Naive thymus-derived CD8-positive, alpha-beta T cell (primary cell): ENCODE measurements at regions not wholly inside any gene's neighbourhood (a gene's known extent, or its start where the extent isn't known, plus 50 kb on each side); places are given as distances from the start of the nearest gene placed in this dataset.

Experiments used
- ATAC-seq, 2 donors: fragments of 150-1000 bp; cut with Tn5 transposase in 1 of 2; sonication (Bioruptor Pico), chemical (Tn5 transposase) in 1 of 2; 1 replicate in 1 of 2; 2 replicates in 1 of 2; pipeline ENCODE4 v1.10.0; 2021; ENCODE audit warnings: mild to moderate bottlenecking in 2 of 2, moderate library complexity in 2 of 2
- POLR2A ChIA-PET: fragments of 350-600 bp; sonication (Branson Sonifier 250); formaldehyde crosslinking; loops from one replicate; lab custom pipeline; 2021; ENCODE audit warnings: antibody characterized with exemption; lab: Charles Lee
- DNase-seq, 10 donors: peaks; one replicate each; pipeline versions ENCODE4 v3.0.0 to v3.0.0-alpha.2; 2020 to 2022
- H3K27ac Mint-ChIP-seq, 10 donors: one replicate each; pipeline ENCODE4 v1.8.0; 2020 to 2022; ENCODE audit warnings: mild to moderate bottlenecking in 10 of 10, mixed read lengths in 10 of 10, moderate library complexity in 4 of 10, inconsistent platforms in 1 of 10
- H3K27me3 Mint-ChIP-seq, 5 donors: one replicate each; pipeline ENCODE4 v1.8.0; 2021 to 2022; ENCODE audit warnings: mixed read lengths in 5 of 5
- H3K36me3 Mint-ChIP-seq, 3 donors: one replicate each; pipeline ENCODE4 v1.8.0; 2020 to 2022; ENCODE audit warnings: mixed read lengths in 3 of 3, mild to moderate bottlenecking in 2 of 3, inconsistent platforms in 1 of 3
- H3K4me1 Mint-ChIP-seq, 4 donors: one replicate each; pipeline ENCODE4 v1.8.0; 2021 to 2022; ENCODE audit warnings: mixed read lengths in 4 of 4
- H3K4me3 Mint-ChIP-seq, 10 donors: one replicate each; pipeline ENCODE4 v1.8.0; 2020 to 2022; ENCODE audit warnings: mild to moderate bottlenecking in 10 of 10, mixed read lengths in 10 of 10, moderate library complexity in 6 of 10, inconsistent platforms in 1 of 10
- H3K9me3 Mint-ChIP-seq, 9 donors: one replicate each; pipeline ENCODE4 v1.8.0; 2020 to 2022; ENCODE audit warnings: mixed read lengths in 9 of 9, mild to moderate bottlenecking in 3 of 9, inconsistent platforms in 1 of 9, moderate library complexity in 1 of 9

DNA sequence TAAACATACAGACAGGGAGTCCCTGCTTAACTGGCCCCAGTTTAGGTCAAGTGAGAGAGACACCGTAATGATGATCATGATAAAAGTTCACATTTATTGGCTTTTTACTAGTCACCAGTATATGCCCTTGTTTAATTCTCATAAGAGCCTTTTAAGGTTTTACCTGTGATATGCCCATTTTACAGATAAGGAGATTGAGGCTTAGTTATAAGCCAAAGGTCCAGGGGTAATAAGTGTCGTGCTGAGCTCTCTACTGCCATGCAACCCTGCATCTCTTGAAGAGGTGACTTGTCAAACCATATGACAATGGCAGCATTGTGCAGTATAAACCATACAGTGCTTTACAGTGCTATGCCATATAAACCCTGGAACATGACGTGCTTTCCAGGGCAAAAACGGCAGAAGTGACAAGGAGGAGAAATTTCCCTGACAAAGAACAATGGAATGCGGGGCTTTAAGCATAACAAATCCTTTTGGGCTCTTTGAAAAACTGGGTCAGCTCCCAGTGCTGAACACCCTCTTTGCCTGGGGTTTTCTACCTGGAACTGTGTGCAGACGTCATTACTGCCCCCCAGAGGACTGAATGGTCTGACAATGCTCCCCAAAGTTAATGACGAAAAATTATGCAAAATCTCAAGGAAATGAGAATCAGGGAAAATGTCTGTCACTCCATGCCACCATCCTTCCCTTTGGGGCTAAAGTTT, 59.7 kb upstream of the C14orf132 start:
- Mint-ChIP-seq H3K9me3 (peaks cover 0 to 2% (median 0%) of the 10 kb centered on the region in 9 donors), H3K27ac (no peak overlapping the region), H3K36me3 (no peaks in the 10 kb centered on the region), H3K4me1 (peaks cover 0 to 2% (median 0%) of the 10 kb centered on the region in 4 donors), H3K27me3 (peaks cover 19 to 35% (median 28%) of the 10 kb centered on the region in 5 donors), H3K4me3 (no peak overlapping the region)
- no peak for DNase-seq
- ATAC-seq, result no peak
- POLR2A ChIA-PET, result no interaction called here

GRCh38 chr14:95980402-95980801, 58.8 kb upstream of the C14orf132 start:
- POLR2A ChIA-PET, result no interaction called here
- Mint-ChIP-seq H3K27ac (no peak overlapping the region), H3K9me3 (no peaks in the 10 kb centered on the region), H3K4me1 (peaks cover 0 to 2% (median 0%) of the 10 kb centered on the region in 4 donors), H3K4me3 (no peak overlapping the region), H3K27me3 (peaks cover 24 to 31% (median 29%) of the 10 kb centered on the region in 5 donors), H3K36me3 (no peaks in the 10 kb centered on the region)
- DNase-seq (no peak), ATAC-seq (no peak)

- H3K27ac Mint-ChIP-seq, result peak overlapping the region in 1 of 10 donors; percentile 60
- peaks cover 27 to 32% (median 29%) of the 10 kb centered on the region in 5 donors for H3K27me3 Mint-ChIP-seq
- POLR2A ChIA-PET, result no interaction called here
- no peak overlapping the region for H3K4me3 Mint-ChIP-seq
- peaks cover 0 to 2% (median 0%) of the 10 kb centered on the region in 4 donors for H3K4me1 Mint-ChIP-seq
- H3K36me3 Mint-ChIP-seq, result no peaks in the 10 kb centered on the region
- ATAC-seq (no peak), DNase-seq (no peak)
- H3K9me3 Mint-ChIP-seq, result no peaks in the 10 kb centered on the region
These were observed 57.2 kb upstream of the C14orf132 start for GRCh38 chr14:95981965-95982364.

GRCh38 chr14:95984206-95984605, 55.0 kb upstream of the C14orf132 start:
- ATAC-seq, result no peak
- H3K27me3 Mint-ChIP-seq, result peaks cover 32 to 53% (median 42%) of the 10 kb centered on the region in 5 donors
- H3K36me3 Mint-ChIP-seq, result peaks cover 0 to 5% (median 0%) of the 10 kb centered on the region in 3 donors
- peaks cover 0 to 2% (median 0%) of the 10 kb centered on the region in 4 donors for H3K4me1 Mint-ChIP-seq
- POLR2A ChIA-PET, result no interaction called here
- H3K4me3 Mint-ChIP-seq, result no peak overlapping the region
- DNase-seq, result no peak
- H3K27ac Mint-ChIP-seq, result no peak overlapping the region
- H3K9me3 Mint-ChIP-seq, result peaks cover 0 to 5% (median 0%) of the 10 kb centered on the region in 9 donors
